ENCODE measurements at regions not wholly inside any gene's neighbourhood (a gene's known extent, or its start where the extent isn't known, plus 50 kb on each side); places are given as distances from the start of the nearest gene placed in this dataset.

DNA sequence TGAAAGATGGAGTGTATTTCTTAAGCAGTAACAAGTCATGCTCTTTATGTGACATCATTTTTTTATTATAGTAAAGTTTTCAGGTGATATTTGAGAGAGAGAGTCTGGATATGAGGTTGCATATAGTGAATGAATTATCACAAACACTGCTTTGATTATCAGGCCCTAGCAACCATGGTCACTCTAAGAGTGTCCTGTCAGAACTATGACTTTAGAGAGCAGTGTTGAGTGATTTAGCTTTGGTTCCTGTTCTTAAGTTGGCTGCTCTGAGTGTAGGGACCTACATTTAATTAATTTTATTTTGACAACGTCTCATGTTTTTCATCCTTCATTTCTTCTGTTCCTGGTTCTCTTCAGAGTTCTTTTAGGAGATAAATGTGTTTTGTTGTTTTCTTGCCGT lies 275.5 kb downstream of the KCNJ3 start (continued):
- TF ChIP-seq ZNF114 (CRISPR knock-in tag; IDR thresholded peaks at IDR 0.05): no peak
- TF ChIP-seq, protein P1, sequence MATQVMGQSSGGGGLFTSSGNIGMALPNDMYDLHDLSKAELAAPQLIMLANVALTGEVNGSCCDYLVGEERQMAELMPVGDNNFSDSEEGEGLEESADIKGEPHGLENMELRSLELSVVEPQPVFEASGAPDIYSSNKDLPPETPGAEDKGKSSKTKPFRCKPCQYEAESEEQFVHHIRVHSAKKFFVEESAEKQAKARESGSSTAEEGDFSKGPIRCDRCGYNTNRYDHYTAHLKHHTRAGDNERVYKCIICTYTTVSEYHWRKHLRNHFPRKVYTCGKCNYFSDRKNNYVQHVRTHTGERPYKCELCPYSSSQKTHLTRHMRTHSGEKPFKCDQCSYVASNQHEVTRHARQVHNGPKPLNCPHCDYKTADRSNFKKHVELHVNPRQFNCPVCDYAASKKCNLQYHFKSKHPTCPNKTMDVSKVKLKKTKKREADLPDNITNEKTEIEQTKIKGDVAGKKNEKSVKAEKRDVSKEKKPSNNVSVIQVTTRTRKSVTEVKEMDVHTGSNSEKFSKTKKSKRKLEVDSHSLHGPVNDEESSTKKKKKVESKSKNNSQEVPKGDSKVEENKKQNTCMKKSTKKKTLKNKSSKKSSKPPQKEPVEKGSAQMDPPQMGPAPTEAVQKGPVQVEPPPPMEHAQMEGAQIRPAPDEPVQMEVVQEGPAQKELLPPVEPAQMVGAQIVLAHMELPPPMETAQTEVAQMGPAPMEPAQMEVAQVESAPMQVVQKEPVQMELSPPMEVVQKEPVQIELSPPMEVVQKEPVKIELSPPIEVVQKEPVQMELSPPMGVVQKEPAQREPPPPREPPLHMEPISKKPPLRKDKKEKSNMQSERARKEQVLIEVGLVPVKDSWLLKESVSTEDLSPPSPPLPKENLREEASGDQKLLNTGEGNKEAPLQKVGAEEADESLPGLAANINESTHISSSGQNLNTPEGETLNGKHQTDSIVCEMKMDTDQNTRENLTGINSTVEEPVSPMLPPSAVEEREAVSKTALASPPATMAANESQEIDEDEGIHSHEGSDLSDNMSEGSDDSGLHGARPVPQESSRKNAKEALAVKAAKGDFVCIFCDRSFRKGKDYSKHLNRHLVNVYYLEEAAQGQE (IDR thresholded peaks at IDR 0.05; ENCODE audit: unreplicated experiment): no peak
- TF ChIP-seq, protein P2, sequence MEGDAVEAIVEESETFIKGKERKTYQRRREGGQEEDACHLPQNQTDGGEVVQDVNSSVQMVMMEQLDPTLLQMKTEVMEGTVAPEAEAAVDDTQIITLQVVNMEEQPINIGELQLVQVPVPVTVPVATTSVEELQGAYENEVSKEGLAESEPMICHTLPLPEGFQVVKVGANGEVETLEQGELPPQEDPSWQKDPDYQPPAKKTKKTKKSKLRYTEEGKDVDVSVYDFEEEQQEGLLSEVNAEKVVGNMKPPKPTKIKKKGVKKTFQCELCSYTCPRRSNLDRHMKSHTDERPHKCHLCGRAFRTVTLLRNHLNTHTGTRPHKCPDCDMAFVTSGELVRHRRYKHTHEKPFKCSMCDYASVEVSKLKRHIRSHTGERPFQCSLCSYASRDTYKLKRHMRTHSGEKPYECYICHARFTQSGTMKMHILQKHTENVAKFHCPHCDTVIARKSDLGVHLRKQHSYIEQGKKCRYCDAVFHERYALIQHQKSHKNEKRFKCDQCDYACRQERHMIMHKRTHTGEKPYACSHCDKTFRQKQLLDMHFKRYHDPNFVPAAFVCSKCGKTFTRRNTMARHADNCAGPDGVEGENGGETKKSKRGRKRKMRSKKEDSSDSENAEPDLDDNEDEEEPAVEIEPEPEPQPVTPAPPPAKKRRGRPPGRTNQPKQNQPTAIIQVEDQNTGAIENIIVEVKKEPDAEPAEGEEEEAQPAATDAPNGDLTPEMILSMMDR (conservative IDR thresholded peaks at IDR 0.05; ENCODE audit: low read depth in 2 of 2): no peak

DNA sequence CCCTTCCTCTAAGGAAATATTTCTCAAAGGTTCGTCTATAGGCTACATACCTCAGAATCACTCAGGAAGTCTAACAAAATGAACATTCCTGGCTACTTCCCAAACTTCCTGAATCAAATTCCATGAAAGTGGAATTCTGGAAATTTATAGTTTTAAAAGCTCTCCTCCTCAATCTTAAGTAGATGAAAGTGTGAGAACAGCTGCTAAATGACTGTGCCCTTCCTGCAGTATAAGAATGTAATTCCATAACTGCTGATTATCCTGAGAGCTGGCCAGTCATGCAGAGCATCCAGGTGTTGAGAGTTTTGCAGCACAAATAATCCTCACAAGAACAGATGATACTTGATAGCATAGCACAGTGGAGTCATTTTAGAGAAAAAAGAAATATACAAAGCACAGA lies 265.0 kb downstream of the KCNJ3 start:
- Histone ChIP-seq H4K20me1 (replicated peaks; ENCODE audit: insufficient read depth) (no peaks in the 10 kb centered on the region), H3K36me3 (ENCODE audit: insufficient read depth) (no peaks in the 10 kb centered on the region), H3K4me3 (no peak overlapping the region), H3F3A (replicated peaks; ENCODE audit: low read depth) (no peaks in the 10 kb centered on the region), H3K27me3 (ENCODE audit: insufficient read depth) (no peaks in the 10 kb centered on the region), H3K9me2 (ENCODE audit: insufficient read depth) (no peaks in the 10 kb centered on the region), H2AFZ (no peak overlapping the region), H3K27ac (ENCODE audit: low read depth) (no peak overlapping the region), H3K4me1 (ENCODE audit: insufficient read depth) (no peaks in the 10 kb centered on the region), H3K79me2 (replicated peaks; ENCODE audit: insufficient read depth) (no peaks in the 10 kb centered on the region), H3K4me2 (no peak overlapping the region)
- Mint-ChIP-seq H3K4me1 (no peaks in the 10 kb centered on the region), H3K4me3 (no peak overlapping the region), H3K9me3 (no peaks in the 10 kb centered on the region), H3K27me3 (ENCODE audit: insufficient read depth, low read depth, poor library complexity) (no peaks in the 10 kb centered on the region), H3K27ac (no peak overlapping the region), H3K36me3 (ENCODE audit: low read depth) (no peaks in the 10 kb centered on the region)
- DNase-seq (ENCODE audit: low spot score) (no peak), ATAC-seq (no peak)
- TF ChIP-seq, protein P2 (conservative IDR thresholded peaks at IDR 0.05; ENCODE audit: low read depth in 2 of 2): no peak
- TF ChIP-seq JUNB (IDR thresholded peaks at IDR 0.05; ENCODE audit: unreplicated experiment): no peak
- TF ChIP-seq ZNF114 (CRISPR knock-in tag; IDR thresholded peaks at IDR 0.05): no peak
- TF ChIP-seq, protein P3, sequence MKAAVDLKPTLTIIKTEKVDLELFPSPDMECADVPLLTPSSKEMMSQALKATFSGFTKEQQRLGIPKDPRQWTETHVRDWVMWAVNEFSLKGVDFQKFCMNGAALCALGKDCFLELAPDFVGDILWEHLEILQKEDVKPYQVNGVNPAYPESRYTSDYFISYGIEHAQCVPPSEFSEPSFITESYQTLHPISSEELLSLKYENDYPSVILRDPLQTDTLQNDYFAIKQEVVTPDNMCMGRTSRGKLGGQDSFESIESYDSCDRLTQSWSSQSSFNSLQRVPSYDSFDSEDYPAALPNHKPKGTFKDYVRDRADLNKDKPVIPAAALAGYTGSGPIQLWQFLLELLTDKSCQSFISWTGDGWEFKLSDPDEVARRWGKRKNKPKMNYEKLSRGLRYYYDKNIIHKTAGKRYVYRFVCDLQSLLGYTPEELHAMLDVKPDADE (IDR thresholded peaks at IDR 0.05): no peak
- TF ChIP-seq, protein P1 (IDR thresholded peaks at IDR 0.05; ENCODE audit: unreplicated experiment): no peak
- no peak for TF ChIP-seq EZH2phosphoT487 (IDR thresholded peaks at IDR 0.05; ENCODE audit: unreplicated experiment)
- no peak for TF ChIP-seq EZH2 (IDR thresholded peaks at IDR 0.05; ENCODE audit: low read depth, unreplicated experiment)
- no peak for TF ChIP-seq ZNF331 (CRISPR knock-in tag; IDR thresholded peaks at IDR 0.05; ENCODE audit: low read depth)
- no peak for TF ChIP-seq CREB1 (CRISPR knock-in tag; IDR thresholded peaks at IDR 0.05; ENCODE audit: low read depth)

Data from GM23338 (cell line).